Heart left ventricle (tissue), 16 donors: ENCODE measurements at regions not wholly inside any gene's neighbourhood (a gene's known extent, or its start where the extent isn't known, plus 50 kb on each side); places are given as distances from the start of the nearest gene placed in this dataset.

ENCODE experiments used
- ATAC-seq, 4 donors: fragments of 200-7000 bp; cut with Tn5 transposase; one replicate each; pipeline ENCODE4 v1.9.1; 2020 to 2022; ENCODE audit warnings: moderate library complexity in 4 of 4, mild to moderate bottlenecking in 3 of 4, moderate number of reproducible peaks in 1 of 4
- DNase-seq, 5 donors: peaks; one replicate each; pipeline ENCODE4 v3.0.0-alpha.2; 2020
- H3K27ac ChIP-seq, 12 donors: fragments of 200-600 bp; sonication (generic) in 4 of 12; one replicate each; pipeline versions ENCODE4 v1.5.0 to v1.8.0; 2016 to 2022; ENCODE audit warnings: mild to moderate bottlenecking in 2 of 12
- H3K27me3 ChIP-seq, 9 donors: fragments of 200-600 bp; sonication (generic) in 2 of 9; one replicate each; pipeline versions ENCODE4 v1.5.1 to v1.8.0; 2016 to 2022; ENCODE audit warnings: mild to moderate bottlenecking in 3 of 9
- H3K36me3 ChIP-seq, 9 donors: fragments of 200-600 bp; sonication (generic) in 2 of 9; one replicate each; pipeline versions ENCODE4 v1.5.0 to v1.8.0; 2018 to 2022; ENCODE audit warnings: mild to moderate bottlenecking in 2 of 9
- H3K4me1 ChIP-seq, 12 donors: fragments of 200-600 bp; sonication (generic) in 4 of 12; one replicate each; pipeline versions ENCODE4 v1.5.0 to v1.8.0; 2016 to 2022; ENCODE audit warnings: mild to moderate bottlenecking in 3 of 12
- H3K4me3 ChIP-seq, 12 donors: fragments of 200-600 bp; sonication (generic) in 4 of 12; one replicate each; pipeline versions ENCODE4 v1.5.0 to v1.8.0; 2017 to 2022; ENCODE audit warnings: mild to moderate bottlenecking in 9 of 12, moderate library complexity in 4 of 12
- H3K9me3 ChIP-seq, 12 donors: fragments of 200-600 bp; sonication (generic) in 4 of 12; one replicate each; pipeline versions ENCODE4 v1.5.0 to v1.8.0; 2016 to 2022; ENCODE audit warnings: mild to moderate bottlenecking in 1 of 12
- POLR2A ChIP-seq, 2 donors: fragments of 450-650 bp; IDR thresholded peaks; one replicate each; pipeline ENCODE4 v1.6.1; 2017; ENCODE audit warnings: antibody characterized with exemption in 2 of 2, mild to moderate bottlenecking in 2 of 2, moderate library complexity in 2 of 2
- WGBS, 4 donors: extraction: QIAGEN DNeasy Blood & Tissue Kit in 2 of 4; methylation state at CpG; one replicate each; pipeline versions ENCODE4 v1.1.5 to v1.1.7; 2013 to 2018; 5-methylcytosine and 5-hydroxymethylcytosine counted together
- intact Hi-C, 10 donors: fragments of 100-400 bp; cut with DNase I; formaldehyde crosslinking; loops; one replicate each; pipeline versions ENCODE4 v1.11.1 to v1.14.2; 2022
- TF ChIP-seq, protein P1 (sequence below), 12 donors: fragments of 200-600 bp; sonication (generic) in 4 of 12; IDR thresholded peaks; one replicate each; pipeline versions ENCODE4 v1.5.0 to v1.8.0; 2018 to 2022; ENCODE audit warnings: antibody characterized with exemption in 12 of 12, mild to moderate bottlenecking in 5 of 12
- donor health status: ischemic (EF 13 %, LVEDD 7.1; RV severe dilation, severe dysfunction).
- donor health status: healthy with polysubstance abuse.
- donor health status: DM: no; HTN: yes; CAD: no.
- donor health status: DM: no; HTN: no; CAD: no.
- donor health status: ischemic (EF 25% LVEDD 6.9; RV normal size, moderate dysfunction).
- donor health status: ischemic (EF 25% LVEDD 5.7; RV mildly dilated, moderate dysfunction).
- donor health status: healthy.
- donor health status: DM: yes; HTN: yes; CAD: no.
- donor health status: ischemic (EF 35%, LVEDD 5.7; RV mildly dilated, moderate dysfunction).
- donor health status: nonischemic (EF 11% LVEDD 7.7; RV severe dilation, severe dysfunction).
- donor health status: DM: yes; HTN: yes; CAD: no.
- donor health status: PGD.
- donor health status: ischemic (EF 29% LVEDD 5.4; RV normal size, mild dysfunction).
- donor health status: nonischemic (EF 23%, LVEDD 6.1; RV moderate dilation, normal function).

DNA sequence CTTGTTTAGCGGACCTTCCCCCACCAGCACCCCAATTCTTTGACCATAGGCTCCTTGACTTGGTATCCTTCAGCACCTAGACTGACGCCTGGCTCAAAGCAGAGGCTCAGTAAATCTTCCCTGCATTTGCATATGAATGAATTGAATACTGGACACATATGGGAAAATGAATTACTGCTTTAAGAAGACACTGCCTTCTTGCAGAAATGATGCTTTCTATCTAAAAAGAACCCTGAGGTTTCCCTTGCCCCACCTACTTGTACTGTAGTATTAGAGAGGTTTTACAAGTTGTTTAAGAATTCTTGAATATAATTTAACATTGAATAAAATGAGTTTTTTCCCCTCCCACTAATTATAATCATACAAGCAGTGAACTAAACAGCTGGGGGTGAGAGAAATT is 190.7 kb downstream of the SAMD5 start:
- Histone ChIP-seq H3K27me3 (no peaks in the 10 kb centered on the region), H3K27ac (no peak overlapping the region), H3K36me3 (no peaks in the 10 kb centered on the region), H3K9me3 (no peaks in the 10 kb centered on the region), H3K4me1 (peaks cover 0 to 14% (median 0%) of the 10 kb centered on the region in 12 donors), H3K4me3 (no peak overlapping the region)
- TF ChIP-seq POLR2A (IDR thresholded peaks at IDR 0.05) = no peak
- TF ChIP-seq, protein P1, sequence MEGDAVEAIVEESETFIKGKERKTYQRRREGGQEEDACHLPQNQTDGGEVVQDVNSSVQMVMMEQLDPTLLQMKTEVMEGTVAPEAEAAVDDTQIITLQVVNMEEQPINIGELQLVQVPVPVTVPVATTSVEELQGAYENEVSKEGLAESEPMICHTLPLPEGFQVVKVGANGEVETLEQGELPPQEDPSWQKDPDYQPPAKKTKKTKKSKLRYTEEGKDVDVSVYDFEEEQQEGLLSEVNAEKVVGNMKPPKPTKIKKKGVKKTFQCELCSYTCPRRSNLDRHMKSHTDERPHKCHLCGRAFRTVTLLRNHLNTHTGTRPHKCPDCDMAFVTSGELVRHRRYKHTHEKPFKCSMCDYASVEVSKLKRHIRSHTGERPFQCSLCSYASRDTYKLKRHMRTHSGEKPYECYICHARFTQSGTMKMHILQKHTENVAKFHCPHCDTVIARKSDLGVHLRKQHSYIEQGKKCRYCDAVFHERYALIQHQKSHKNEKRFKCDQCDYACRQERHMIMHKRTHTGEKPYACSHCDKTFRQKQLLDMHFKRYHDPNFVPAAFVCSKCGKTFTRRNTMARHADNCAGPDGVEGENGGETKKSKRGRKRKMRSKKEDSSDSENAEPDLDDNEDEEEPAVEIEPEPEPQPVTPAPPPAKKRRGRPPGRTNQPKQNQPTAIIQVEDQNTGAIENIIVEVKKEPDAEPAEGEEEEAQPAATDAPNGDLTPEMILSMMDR (IDR thresholded peaks at IDR 0.05) = no peak
- intact Hi-C loops = no loop called here
- WGBS, 4 donors = 86 to 94% (median 90%) methylated on average over 2 of the region's 2 CpGs
- no peak for ATAC-seq
- DNase-seq = no peak

DNA sequence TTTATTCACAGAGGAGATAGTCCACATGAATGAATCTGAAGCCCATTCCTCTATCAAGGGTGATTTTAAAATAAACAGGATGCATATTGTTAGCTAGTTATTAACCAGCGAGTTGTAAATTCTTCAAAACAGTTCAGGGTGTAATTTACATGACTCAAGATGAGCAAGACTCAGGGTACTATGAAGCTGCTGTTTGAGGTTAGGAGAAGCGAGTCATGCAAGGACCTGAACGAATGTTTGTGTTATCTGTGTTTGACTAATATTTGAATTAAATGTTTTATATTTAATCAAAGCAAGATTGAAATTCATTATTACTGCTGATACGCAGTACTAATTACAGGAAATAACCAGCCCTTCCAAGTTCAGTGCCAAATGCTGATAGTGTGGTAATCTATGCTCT is 191.1 kb downstream of the SAMD5 start:
- TF ChIP-seq POLR2A (IDR thresholded peaks at IDR 0.05) = no peak
- intact Hi-C loops = no loop called here
- H3K27ac ChIP-seq = no peak overlapping the region
- peaks cover 0 to 14% (median 0%) of the 10 kb centered on the region in 12 donors for H3K4me1 ChIP-seq
- DNase-seq (no peak), ATAC-seq (no peak)
- H3K4me3 ChIP-seq = no peak overlapping the region
- no peaks in the 10 kb centered on the region for H3K27me3 ChIP-seq
- 50 to 68% (median 62%) methylated on average over 4 of the region's 4 CpGs for WGBS, 4 donors
- H3K36me3 ChIP-seq = no peaks in the 10 kb centered on the region
- no peaks in the 10 kb centered on the region for H3K9me3 ChIP-seq

DNA sequence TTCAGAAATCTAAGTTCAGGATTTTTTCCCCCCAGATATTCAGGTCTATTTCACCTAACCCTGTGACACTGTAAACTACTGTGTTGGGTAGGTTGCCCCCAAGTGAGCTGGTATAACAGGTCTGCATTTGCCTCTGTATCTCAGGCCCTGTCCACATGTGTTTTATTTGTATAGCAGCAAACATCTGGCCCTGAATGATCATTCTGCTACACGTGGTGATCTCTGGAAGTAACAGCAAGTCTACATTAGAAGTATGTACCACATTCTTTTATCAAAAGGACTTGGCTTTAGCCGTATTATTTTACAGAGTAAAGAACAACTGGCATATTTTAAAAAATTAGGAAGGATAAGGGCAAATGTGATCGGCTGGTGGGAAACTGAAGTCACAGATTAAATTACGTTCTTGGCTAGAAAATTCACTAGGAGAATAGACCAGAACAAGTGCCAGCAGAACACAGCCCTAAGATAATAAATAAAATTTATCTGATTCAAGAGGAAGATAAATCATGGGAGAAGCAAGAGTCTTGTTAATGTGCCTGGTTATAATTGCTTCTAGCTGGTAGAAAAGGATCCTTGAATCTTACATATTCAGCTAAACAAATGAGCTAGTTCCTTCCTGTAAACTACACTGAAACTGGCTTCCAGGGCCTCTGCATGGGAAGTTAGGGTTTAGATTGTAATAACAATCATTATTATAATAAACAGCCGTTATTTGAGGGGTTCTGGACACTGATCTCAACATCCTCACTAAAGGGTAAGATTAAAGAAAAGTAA is 192.1 kb downstream of the SAMD5 start:
- intact Hi-C loops = no loop called here
- 51 to 61% (median 55%) methylated on average over 5 of the region's 5 CpGs for WGBS, 4 donors
- TF ChIP-seq, protein P1 (IDR thresholded peaks at IDR 0.05) = no peak
- TF ChIP-seq POLR2A (IDR thresholded peaks at IDR 0.05) = no peak
- no peak overlapping the region for H3K4me3 ChIP-seq
- H3K9me3 ChIP-seq = no peaks in the 10 kb centered on the region
- DNase-seq (no peak), ATAC-seq (no peak)
- H3K27ac ChIP-seq = no peak overlapping the region
- no peaks in the 10 kb centered on the region for H3K27me3 ChIP-seq
- H3K4me1 ChIP-seq = peaks cover 0 to 14% (median 0%) of the 10 kb centered on the region in 12 donors
- no peaks in the 10 kb centered on the region for H3K36me3 ChIP-seq

DNA sequence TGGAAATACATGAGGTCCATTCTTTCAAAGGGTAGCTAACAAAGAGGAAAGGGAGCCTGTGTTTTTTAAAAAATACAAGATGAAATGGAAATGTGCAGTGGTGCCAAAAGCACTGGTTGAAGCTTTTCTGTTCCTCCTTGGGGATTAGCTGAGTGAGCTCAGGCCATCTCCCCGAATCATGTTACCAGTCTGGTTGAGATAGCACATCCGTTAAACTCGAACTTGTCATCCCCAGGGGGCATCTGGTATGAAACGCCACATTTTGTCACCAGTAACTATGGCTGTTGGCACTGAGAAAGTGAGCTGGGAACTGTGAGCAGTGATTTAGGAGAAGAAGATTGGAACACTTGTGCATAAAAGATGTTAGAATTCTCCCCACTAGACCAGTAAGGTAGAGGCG is 196.2 kb downstream of the SAMD5 start:
- Histone ChIP-seq H3K9me3 (no peaks in the 10 kb centered on the region), H3K4me3 (no peak overlapping the region), H3K27me3 (no peaks in the 10 kb centered on the region), H3K4me1 (peaks cover 0 to 12% (median 0%) of the 10 kb centered on the region in 12 donors), H3K36me3 (no peaks in the 10 kb centered on the region), H3K27ac (no peak overlapping the region)
- ATAC-seq = no peak
- no peak for TF ChIP-seq POLR2A (IDR thresholded peaks at IDR 0.05)
- TF ChIP-seq, protein P1 (IDR thresholded peaks at IDR 0.05) = no peak
- intact Hi-C loops = no loop called here
- 64 to 73% (median 67%) methylated on average over 5 of the region's 5 CpGs for whole genome bisulfite sequencing, 4 donors
- DNase-seq = no peak

DNA sequence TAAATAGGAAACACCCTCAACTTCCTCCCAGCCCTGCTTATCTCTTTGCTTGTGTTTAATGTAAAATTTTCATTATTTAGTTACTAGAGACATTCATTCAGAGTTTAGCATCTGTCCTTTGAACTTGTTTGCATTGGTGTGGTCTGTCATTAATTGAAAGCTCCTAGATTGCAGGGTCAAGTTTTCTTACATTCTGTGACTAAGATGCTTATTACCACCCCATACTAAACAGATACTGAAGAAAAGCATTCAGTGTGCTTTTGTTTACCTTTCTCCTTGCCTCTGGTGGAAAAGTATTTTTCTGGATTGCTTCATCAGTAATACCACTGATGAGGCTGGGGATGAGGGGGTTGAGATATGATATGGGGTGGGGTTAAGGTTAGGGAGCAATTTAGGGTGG is 199.0 kb downstream of the SAMD5 start:
- no peak for TF ChIP-seq POLR2A (IDR thresholded peaks at IDR 0.05)
- TF ChIP-seq, protein P1 (IDR thresholded peaks at IDR 0.05) = no peak
- ATAC-seq (no peak), DNase-seq (no peak)
- Histone ChIP-seq H3K36me3 (no peaks in the 10 kb centered on the region), H3K9me3 (peaks cover 0 to 3% (median 0%) of the 10 kb centered on the region in 12 donors), H3K4me1 (no peaks in the 10 kb centered on the region), H3K4me3 (no peak overlapping the region), H3K27ac (no peak overlapping the region), H3K27me3 (no peaks in the 10 kb centered on the region)
- intact Hi-C loops = no loop called here
